Activated T-cell treated with anti-CD3 and anti-CD28 coated beads, Interleukin-2, amount 50 U/mL, for 48 hours (primary cell): ENCODE measurements at regions not wholly inside any gene's neighbourhood (a gene's known extent, or its start where the extent isn't known, plus 50 kb on each side); places are given as distances from the start of the nearest gene placed in this dataset.
"Not testable (repeated sequence)": the region's sequence is repeated elsewhere in the genome, so short reads cannot be mapped to it uniquely, and the experiment has no call there.

Experiments
- DNase-seq, 2 experiments: peaks; one replicate each; pipeline ENCODE4 v3.0.0-alpha.2; 2020

GRCh38 chr11:44454666-44455065, 110.8 kb upstream of the CD82 start:
- DNase-seq, result no peak

- no peak for DNase-seq
Measured at GRCh38 chr11:44456544-44457300, 108.7 kb upstream of the CD82 start.

DNA sequence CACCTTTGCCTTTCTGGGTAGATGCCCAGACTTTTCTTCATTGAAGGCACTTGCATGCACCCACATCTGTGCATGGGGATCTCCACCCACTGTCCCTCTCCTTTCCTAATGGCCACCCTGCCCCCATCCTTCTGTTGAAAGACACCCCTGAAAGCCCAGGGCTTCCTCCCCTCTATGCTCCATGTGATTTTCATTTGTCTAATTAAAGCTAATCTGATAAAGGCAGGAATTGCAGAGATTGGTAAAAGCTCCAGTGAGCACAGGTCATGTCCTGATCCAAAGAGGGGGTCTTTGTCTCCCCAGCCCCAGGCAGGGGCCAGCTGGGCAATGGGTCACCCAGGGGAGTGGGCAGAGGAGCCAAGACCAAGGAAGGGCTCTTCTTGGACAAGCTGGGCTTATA, 107.6 kb upstream of the CD82 start:
- DNase-seq, result no peak

DNA sequence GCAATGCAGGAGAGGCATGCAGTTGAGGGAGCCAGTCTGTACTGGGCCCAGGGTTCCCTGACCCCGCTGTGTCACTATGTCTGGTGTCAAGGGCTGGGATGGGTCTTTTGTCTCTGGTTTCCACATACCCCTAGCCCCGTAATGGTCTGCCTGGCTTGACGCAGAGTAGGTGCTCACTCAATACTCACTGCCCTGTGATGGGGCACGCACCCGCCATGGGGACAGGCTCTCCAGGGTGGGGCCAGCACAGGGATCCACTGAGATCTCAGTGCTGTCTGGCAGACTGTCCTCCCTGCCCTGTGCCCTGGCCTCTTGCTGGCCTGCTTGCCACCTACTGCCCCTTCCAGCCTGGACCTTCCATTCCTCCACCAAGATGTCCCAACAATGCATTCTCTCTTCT, 101.7 kb upstream of the CD82 start:
- no peak for DNase-seq

- no peak for DNase-seq
Measured at GRCh38 chr11:44464741-44465140, 100.7 kb upstream of the CD82 start.

GRCh38 chr11:44466531-44467205, 98.8 kb upstream of the CD82 start:
- DNase-seq, result no peak

DNA sequence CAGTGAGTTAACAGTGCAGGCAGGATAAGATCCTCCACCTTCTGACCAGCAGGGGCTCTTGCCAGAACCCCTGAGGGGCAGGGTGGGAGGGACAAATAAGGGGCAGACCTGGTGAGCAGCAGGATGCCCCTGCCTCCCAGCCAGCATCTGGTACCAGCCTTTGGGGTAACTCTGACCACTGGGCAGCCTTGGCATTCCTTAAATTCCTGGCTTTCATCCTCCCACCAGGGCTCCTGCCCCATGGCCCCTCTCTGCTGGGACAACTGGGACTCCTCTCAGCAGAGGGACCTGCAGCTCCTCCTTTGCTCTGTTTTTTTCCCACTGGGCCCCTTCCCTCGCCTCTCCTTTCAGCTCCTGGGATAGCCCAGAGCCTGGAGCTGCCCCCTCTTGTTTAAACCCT, 98.0 kb upstream of the CD82 start:
- no peak for DNase-seq

GRCh38 chr11:44467931-44468330, 97.5 kb upstream of the CD82 start:
- no peak for DNase-seq

GRCh38 chr11:44468345-44468988, 97.0 kb upstream of the CD82 start:
- DNase-seq, result no peak

DNA sequence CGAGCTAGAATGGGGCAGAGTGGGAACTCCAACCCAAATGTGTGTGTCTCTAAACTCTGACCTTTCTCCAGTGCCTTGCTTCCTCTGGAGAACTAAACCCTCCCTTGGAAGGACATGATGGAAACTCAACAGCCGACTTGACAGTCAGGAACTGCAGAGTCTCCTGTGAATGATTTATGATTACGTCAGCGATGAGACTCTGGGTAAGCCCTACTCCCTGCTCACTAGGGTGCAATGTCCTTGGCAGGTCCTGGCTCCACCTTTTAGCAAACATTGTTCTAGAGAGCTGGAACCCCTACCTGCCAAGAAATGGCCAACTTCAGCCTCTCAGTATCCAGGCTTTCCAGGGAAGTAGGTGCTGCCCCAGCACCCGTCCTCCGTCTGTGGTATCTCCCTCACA, 96.1 kb upstream of the CD82 start:
- DNase-seq, result no peak

DNA sequence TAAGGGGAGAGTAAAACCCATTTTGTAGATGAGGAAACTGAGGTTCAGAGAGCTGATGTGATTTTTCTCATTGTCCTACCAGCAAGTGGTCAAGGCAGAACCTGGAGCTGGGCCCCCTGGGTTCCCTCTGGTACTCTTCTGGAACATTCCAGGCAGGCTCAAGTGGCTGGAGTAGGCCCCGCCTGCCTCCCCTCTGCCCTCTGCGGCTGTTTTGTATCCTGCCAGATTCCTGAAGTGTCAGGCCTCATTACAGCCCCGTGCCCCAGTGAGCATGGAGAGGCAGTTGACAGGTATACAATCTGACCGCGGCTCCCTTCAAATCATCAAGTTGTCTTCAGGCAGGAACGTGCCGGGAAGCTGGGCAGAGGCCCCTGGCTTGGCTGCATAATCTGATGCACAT, 94.6 kb upstream of the CD82 start:
- no peak for DNase-seq

- no peak for DNase-seq
Measured at GRCh38 chr11:44471603-44472002, 93.9 kb upstream of the CD82 start.

DNA sequence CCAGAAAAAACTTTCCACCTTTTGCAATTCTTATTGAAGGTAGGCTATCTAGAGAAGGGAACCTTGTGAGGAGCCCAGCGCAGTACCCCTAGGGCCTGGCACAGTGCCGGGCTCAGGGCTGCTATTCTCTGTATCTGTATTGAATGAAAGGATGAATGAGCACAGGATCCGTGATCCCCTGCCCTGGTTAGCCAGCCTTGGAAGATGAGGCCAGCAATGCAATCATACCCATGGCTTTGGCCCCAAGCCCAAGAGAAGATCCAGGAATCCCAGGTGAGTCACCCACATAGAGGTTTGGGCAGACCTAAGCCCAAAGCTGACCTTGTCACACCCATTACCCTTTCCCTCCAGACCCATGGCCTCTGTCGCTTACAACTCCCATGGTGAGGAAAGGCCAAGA, 92.5 kb upstream of the CD82 start:
- no peak for DNase-seq

- DNase-seq, result no peak
Measured at GRCh38 chr11:44474702-44475101, 90.8 kb upstream of the CD82 start.

DNA sequence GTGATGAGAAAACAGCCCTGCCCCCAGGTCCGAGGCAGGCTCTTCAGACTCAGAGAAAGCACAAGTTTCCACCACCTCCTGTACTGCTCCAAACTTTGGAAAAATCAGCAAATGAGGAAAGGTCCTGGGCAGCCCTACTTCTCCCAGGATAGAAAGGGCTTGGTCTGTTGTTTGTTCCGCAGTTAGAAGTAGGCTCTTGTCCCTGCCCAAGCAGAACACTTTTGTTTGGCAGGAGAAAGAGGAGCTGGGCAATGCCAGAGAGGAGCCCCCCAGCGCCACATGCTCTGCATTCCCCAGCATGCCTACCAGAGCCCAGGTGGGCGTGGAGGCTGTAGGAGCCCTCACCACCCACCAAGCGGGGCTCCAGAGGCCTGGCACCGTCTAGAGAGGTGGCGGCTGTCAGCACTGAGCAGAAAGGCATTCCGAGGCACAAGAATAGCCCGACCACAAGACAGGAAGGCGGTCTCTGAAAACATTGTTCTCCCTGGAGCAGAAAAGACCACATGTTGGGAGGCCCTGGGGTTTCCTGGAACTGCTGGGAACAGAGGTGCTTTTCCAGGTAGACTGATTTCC, 90.3 kb upstream of the CD82 start:
- DNase-seq, result no peak

DNA sequence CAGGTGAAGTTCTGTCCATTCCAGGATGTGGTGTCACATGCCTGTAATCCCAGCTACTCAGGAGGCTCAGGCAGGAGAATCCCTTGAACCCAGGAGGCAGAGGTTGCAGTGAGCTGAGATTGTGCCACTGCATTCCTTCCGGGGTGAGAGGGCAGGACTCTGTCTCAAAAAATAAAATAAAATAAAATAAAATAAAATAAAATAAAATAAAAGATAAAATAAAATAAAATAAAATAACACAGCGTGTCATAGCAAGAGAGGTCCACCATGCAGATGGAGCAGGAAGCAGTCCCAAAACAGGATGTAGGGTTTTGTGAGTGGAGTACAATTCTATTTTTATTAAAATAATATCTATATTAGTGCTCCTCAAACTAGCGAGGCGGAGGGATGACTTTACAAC, 83.1 kb upstream of the CD82 start:
- DNase-seq, result not testable (repeated sequence)

GRCh38 chr11:44483919-44484610, 81.4 kb upstream of the CD82 start:
- no peak for DNase-seq

DNA sequence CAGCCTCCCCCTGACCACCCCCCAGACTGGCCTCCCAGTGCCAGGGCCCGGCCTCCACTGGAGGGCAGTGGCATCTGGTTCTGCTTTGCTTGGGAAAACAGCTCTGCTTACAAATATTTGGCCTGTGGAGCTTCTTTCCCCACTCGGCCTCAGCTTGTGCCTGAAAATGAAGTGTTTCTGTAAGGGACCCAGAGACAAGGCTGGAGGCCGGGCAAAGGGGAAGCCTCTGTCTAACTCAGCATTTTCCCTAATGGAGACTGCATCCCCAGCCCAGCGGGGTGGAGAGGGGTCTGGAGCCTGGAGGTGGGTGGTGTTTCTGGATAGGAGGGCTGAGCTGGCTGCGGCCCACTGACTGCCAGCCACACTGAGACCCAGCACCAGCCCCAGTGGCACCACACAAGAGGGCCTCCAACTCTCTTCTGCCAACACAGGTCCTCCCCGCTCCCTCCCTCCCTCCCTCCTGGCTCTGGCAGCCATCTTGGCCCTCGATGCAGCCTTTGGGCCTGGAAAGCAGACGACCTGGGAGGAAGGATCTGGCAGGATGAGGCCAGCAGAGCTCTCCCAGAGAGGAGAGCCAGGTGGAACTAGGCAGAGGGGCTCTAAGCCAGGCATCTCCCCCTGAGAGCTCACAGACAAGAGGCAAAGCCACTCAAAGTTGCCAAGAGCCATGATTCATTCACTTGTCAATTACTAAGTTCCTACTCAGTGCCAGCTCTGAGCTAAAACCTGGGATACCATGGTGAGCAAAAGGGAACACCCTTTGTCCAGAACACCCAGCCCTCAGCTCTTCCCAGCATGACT, 77.1 kb upstream of the CD82 start:
- DNase-seq, result no peak

GRCh38 chr11:44493383-44493782, 72.1 kb upstream of the CD82 start:
- no peak for DNase-seq

DNA sequence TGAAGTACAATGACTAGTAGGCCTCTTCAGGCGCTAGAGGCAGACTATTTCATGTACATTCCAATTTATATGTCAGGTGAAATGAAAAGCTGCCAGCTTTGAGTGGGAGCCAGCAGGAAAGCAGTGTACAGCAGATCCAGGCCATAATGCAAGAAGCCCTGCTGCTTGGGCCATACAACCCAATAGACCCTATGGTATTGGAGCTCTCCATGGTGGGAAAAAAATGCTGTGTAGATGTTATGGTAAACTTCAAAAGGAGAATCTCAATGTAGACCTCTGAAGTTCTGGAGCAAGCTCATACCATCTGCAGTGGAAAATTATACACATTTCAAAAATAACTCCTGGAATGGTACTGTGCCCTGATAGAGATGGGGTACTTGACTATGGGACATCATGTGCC, 71.5 kb upstream of the CD82 start:
- no peak for DNase-seq

DNA sequence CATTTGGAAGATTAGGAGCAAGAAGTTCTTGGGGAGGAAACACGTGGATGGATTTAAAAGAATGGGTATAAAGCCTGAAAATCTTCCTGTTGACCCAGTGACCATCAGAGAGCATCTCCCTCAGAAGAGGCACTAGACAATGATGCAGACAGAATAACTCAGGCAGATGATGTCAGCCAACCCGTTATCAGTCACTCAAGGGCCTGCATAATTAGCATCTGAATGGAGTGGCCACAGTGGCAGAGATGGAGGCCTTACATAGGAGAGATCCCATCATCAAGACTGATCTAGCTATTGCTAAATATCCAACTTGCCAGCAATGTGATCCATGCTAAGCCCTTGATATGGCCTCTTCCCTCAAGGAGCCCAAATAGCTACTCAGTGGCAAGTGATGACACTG, 70.7 kb upstream of the CD82 start:
- no peak for DNase-seq

DNA sequence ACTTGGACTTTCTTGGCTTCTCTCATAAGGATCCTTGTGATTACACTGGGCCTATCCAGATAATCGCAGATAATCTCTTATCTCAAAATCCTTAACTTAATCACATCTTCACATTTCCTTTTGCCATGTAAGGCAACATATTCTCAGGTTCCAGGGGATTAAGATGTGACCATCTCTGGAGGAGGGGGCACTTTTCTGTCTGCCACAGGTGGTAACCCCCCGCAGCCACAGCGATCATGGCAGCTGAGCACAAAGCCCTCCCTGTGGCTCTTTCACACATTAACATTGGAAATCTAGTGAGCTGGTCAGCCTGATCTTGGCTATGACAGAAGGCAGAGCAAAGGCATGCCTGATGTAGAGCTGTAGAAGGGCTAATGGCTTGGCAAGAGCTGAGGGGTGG, 69.1 kb upstream of the CD82 start:
- DNase-seq, result no peak
